ENCODE measurements at regions not wholly inside any gene's neighbourhood (a gene's known extent, or its start where the extent isn't known, plus 50 kb on each side); places are given as distances from the start of the nearest gene placed in this dataset.

GRCh38 chr7:17506596-17506995 lies 208.1 kb downstream of the AHR start:
- TF ChIP-seq GATA3 (IDR thresholded peaks at IDR 0.05; ENCODE audit: low read depth, low read length) (no peak), GATA2 (IDR thresholded peaks at IDR 0.05; ENCODE audit: low read depth, low read length) (no peak)

GRCh38 chr7:17507717-17508116 lies 209.3 kb downstream of the AHR start:
- TF ChIP-seq GATA3 (IDR thresholded peaks at IDR 0.05; ENCODE audit: low read depth, low read length): no peak
- TF ChIP-seq GATA2 (IDR thresholded peaks at IDR 0.05; ENCODE audit: low read depth, low read length): no peak

- no peak for TF ChIP-seq GATA3 (IDR thresholded peaks at IDR 0.05; ENCODE audit: low read depth, low read length)
- no peak for TF ChIP-seq GATA2 (IDR thresholded peaks at IDR 0.05; ENCODE audit: low read depth, low read length)
Measured at GRCh38 chr7:17512181-17512675, 213.8 kb downstream of the AHR start.

- TF ChIP-seq GATA2 (IDR thresholded peaks at IDR 0.05; ENCODE audit: low read depth, low read length): no peak
- no peak for TF ChIP-seq GATA3 (IDR thresholded peaks at IDR 0.05; ENCODE audit: low read depth, low read length)
Measured at GRCh38 chr7:17516771-17517170, 218.3 kb downstream of the AHR start.

- TF ChIP-seq GATA3 (IDR thresholded peaks at IDR 0.05; ENCODE audit: low read depth, low read length): no peak
- no peak for TF ChIP-seq GATA2 (IDR thresholded peaks at IDR 0.05; ENCODE audit: low read depth, low read length)
Measured at GRCh38 chr7:17520941-17521340, 222.5 kb downstream of the AHR start.

DNA sequence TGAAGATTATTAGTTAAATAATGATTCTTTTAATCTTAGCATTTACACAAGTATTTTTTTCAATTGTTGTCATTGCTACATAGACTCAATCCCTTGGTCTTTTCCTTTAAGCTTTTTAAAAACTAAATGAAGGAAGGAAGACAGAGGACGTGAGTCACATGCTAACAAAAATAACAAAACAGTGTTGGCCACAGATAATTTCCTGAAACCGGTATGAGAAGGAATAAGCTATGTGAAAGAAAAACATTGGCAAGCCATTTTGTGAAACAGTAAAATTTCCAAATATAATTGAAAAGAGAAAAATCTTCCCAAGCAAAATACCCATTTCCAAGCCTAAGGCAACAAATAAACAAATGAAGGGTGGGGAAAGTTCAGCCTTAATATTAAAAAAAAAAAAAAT lies 223.0 kb downstream of the AHR start:
- TF ChIP-seq GATA2 (IDR thresholded peaks at IDR 0.05; ENCODE audit: low read depth, low read length) (no peak), GATA3 (IDR thresholded peaks at IDR 0.05; ENCODE audit: low read depth, low read length) (no peak)

- TF ChIP-seq GATA2 (IDR thresholded peaks at IDR 0.05; ENCODE audit: low read depth, low read length) (no peak), GATA3 (IDR thresholded peaks at IDR 0.05; ENCODE audit: low read depth, low read length) (no peak)
Measured at GRCh38 chr7:17523813-17524739, 225.6 kb downstream of the AHR start.

- TF ChIP-seq GATA3 (IDR thresholded peaks at IDR 0.05; ENCODE audit: low read depth, low read length): no peak
- TF ChIP-seq GATA2 (IDR thresholded peaks at IDR 0.05; ENCODE audit: low read depth, low read length): no peak
Measured at GRCh38 chr7:17524746-17525145, 226.3 kb downstream of the AHR start.

DNA sequence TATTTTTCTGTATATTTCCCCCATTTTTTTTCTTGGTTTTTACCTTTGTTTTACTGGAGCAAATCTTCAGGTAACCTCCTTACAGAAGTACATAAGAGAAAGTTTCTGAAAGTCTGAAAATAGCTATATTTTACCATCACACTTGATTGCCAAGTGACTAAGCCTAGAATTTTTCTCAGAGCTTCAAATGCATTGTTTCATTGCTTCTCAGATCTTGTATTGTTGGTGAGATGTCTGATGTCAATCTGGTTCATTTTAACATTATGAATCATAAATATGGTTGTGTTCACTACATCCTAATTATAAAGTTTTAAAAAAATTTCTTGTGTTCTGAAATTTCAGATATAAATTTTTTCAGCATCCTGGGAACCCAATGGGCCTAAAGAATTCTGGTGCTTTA lies 228.2 kb downstream of the AHR start:
- TF ChIP-seq GATA2 (IDR thresholded peaks at IDR 0.05; ENCODE audit: low read depth, low read length) (no peak), GATA3 (IDR thresholded peaks at IDR 0.05; ENCODE audit: low read depth, low read length) (no peak)

DNA sequence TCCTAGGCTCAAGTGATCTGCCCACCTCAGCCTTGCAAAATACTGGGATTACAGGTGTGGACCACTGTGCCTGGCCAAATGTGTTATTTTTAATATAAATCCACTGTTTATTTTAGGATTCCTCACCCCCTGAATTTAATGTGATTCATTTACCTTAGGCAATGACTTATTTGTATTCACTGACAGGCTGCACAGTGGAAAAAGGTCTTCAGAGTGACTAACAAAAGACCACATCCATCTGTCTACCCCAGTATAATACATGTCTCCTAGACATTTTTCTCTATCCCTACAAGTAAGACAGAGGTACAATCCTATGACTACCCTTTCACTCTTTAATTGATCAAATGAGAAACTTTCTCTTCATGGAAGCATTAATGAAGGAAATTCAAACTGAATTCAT lies 230.2 kb downstream of the AHR start:
- TF ChIP-seq GATA3 (IDR thresholded peaks at IDR 0.05; ENCODE audit: low read depth, low read length) (no peak), GATA2 (IDR thresholded peaks at IDR 0.05; ENCODE audit: low read depth, low read length) (no peak)

DNA sequence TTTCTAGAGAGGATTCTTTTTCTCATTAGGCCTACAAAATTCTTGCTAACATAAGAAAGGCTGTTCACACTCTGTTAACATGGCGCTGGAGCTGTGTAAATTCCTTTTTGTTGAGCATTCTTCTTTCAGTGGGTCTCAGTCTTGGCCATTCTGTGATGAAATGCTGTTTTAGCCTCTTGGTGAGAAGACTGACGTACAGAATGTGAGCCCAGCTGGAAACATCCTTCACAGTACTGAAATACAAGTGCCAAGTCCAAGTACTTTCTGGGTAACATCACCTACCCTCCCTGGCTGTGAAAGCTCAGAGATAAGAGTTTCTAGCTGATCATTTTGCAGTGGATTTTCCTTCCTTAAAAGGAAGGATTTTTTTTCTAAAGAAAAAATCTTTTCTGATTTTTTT lies 231.8 kb downstream of the AHR start:
- TF ChIP-seq GATA3 (IDR thresholded peaks at IDR 0.05; ENCODE audit: low read depth, low read length) (no peak), GATA2 (IDR thresholded peaks at IDR 0.05; ENCODE audit: low read depth, low read length) (no peak)

GRCh38 chr7:17530741-17531421 lies 232.4 kb downstream of the AHR start:
- TF ChIP-seq GATA2 (IDR thresholded peaks at IDR 0.05; ENCODE audit: low read depth, low read length) (no peak), GATA3 (IDR thresholded peaks at IDR 0.05; ENCODE audit: low read depth, low read length) (no peak)

DNA sequence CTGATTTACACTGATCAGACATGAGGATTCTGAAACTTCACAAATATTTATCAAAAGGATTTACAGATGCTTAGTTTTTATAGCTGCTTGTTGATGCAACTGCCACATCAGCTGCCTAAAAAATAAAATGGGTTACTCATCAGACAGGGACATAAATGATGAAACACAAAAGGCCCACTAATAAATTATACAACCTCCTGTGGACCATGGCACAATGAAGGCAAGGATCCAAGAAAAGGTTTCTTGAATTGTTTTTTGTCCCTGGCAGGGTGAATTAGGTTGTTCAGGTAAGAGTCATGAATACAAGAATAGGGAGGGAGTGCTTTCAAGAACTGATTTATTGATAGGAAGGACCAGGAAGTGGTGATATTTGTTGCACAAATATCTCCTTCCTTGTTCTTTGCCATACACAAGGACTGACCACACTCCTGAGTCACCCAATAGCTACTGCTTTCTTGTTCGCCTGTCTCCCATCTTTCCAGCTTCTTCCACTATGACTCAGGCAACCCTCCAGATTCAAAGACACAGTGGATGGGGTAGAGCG lies 234.5 kb downstream of the AHR start:
- no peak for TF ChIP-seq GATA3 (IDR thresholded peaks at IDR 0.05; ENCODE audit: low read depth, low read length)
- no peak for TF ChIP-seq GATA2 (IDR thresholded peaks at IDR 0.05; ENCODE audit: low read depth, low read length)

GRCh38 chr7:17534348-17534747 lies 235.9 kb downstream of the AHR start:
- TF ChIP-seq GATA2 (IDR thresholded peaks at IDR 0.05; ENCODE audit: low read depth, low read length) (no peak), GATA3 (IDR thresholded peaks at IDR 0.05; ENCODE audit: low read depth, low read length) (no peak)
